LoVo (cell line): ENCODE measurements at regions not wholly inside any gene's neighbourhood (a gene's known extent, or its start where the extent isn't known, plus 50 kb on each side); places are given as distances from the start of the nearest gene placed in this dataset.
A peak's percentile ranks its signal among the peaks of the same experiment; 100 is the strongest.
"Not testable (repeated sequence)": the region's sequence is repeated elsewhere in the genome, so short reads cannot be mapped to it uniquely, and the experiment has no call there.

Experiments used
- DNase-seq: peaks from one replicate; pipeline ENCODE4 v3.0.0-alpha.2; 2016; ENCODE audit warnings: low spot score

GRCh38 chr13:107819071-107819470 lies 396.3 kb downstream of the LIG4 start:
- no peak for DNase-seq

GRCh38 chr13:107817647-107818287 lies 397.6 kb downstream of the LIG4 start:
- no peak for DNase-seq

DNA sequence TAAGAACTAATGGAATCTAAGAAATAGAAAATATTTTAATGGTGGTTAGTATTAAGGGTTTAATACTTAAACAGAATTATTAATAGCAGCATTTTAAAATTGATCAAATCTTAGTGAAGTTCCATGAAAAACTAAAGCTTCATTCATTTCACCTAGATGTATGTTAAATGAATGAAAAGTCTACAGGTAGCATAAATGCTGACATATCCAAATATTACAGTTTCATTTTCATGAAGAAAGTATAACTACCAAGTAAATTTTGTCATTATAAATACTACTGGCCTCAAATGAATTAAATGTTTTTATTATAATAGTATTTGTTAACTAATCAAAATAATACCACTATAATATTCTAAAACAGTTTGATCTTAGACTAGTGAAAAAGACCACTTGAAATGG lies 403.3 kb downstream of the LIG4 start:
- no peak for DNase-seq

- no peak for DNase-seq
Measured at GRCh38 chr13:107811233-107812013, 403.9 kb downstream of the LIG4 start.

- no peak for DNase-seq
Measured at GRCh38 chr13:107809125-107809524, 406.2 kb downstream of the LIG4 start.

DNA sequence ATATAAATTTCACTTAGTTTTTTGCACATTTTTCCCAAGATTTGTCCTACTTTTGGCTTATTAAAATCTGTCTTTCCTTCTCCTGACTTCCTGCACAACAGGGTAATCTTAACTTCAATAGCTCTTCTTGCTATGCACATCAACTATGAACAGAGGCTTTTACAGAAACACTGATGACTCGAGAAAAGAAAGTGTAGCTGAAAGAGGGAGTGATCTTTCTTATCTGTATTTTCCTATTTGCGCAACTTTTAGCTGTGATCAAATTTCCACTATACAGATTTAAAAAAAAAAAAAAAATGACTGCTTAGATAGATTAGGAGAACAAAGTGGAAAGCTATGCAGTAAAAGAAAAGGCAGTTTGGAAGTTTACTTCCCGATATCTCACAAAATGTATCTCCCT lies 406.9 kb downstream of the LIG4 start:
- DNase-seq = no peak

DNA sequence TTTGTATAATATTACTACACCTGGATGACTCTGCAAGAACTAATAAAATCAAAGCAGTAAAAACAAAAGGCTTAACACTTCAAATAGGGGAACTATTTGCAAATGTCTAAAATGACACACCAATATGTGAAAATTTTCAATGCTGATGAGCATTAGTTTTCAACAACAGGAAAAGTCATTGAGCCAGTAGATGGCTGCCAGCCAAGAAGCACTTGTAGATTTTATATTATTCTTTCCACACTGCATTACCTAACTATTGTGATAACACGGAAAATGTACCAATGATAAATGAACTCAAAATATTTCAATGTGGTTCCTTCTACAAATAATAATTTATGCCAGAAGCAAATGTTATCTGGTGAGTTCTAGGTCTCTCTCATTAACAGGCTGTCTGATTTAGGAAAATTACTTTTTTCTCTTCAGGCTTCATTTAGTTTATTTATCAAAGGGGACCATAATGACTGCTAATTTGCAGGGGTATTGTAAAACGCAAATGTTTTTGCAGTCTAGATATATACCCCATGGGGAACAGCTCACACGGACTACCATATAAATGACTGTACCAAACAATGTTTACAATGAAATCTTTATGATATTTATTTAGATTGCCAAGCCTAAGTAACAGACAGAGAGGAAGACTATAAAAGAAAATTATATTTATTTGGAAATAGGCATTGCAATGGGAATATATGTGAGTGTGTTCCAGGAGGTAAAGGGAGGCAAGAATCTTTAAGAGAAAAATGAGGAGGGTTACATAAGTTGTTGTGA lies 407.8 kb downstream of the LIG4 start:
- no peak for DNase-seq

- no peak for DNase-seq
Measured at GRCh38 chr13:107806726-107807125, 408.6 kb downstream of the LIG4 start.

GRCh38 chr13:107803822-107804495 lies 411.4 kb downstream of the LIG4 start:
- DNase-seq = no peak

GRCh38 chr13:107801621-107802020 lies 413.7 kb downstream of the LIG4 start:
- no peak for DNase-seq

GRCh38 chr13:107799001-107799400 lies 416.3 kb downstream of the LIG4 start:
- DNase-seq = peak; percentile 19

- DNase-seq = no peak
Measured at GRCh38 chr13:107790397-107790796, 424.9 kb downstream of the LIG4 start.

- DNase-seq = no peak
Measured at GRCh38 chr13:107788464-107789165, 426.7 kb downstream of the LIG4 start.

GRCh38 chr13:107782646-107783045 lies 432.7 kb downstream of the LIG4 start:
- DNase-seq = not testable (repeated sequence)

DNA sequence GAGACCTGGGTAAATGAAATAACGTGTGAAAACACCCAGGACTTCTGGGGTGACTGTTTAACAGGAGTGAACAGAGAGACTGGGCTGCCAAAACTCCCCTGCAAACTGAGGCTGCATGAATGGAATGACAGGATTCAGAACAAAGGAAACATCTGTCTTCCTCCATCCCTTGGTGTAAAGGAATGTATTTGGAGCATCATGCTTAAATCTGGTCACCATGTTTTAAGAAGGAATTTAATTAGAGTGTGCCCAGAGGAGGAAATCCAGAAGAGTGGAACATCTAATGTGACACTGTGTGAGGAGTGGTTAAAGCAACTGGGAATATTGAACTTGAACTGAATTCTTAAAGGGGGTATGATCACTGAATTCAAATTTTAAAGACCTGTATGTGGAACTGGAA lies 437.2 kb downstream of the LIG4 start:
- DNase-seq = no peak

GRCh38 chr13:107770541-107770940 lies 444.8 kb downstream of the LIG4 start:
- no peak for DNase-seq

- DNase-seq = no peak
Measured at GRCh38 chr13:107767119-107767518, 448.2 kb downstream of the LIG4 start.

GRCh38 chr13:107765724-107766401 lies 449.5 kb downstream of the LIG4 start:
- no peak for DNase-seq

DNA sequence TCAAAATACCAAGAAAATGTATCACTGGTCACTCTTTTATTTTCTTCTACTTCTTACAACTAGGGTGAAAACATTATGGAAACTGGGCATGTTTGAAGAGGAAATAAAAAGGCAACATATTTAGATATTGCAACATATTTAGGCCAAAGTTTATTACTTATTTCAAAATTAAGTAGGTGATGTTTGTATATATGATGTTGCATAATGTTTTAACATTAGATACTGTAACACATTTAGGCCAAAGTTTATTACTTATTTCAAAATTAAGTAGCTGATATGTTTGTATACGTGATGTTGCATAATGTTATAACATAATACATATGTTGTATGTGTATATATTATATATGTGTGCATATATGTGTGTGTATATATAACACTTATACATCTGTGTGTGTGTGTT lies 451.3 kb downstream of the LIG4 start:
- no peak for DNase-seq

- DNase-seq = no peak
Measured at GRCh38 chr13:107753748-107754147, 461.6 kb downstream of the LIG4 start.

- DNase-seq = no peak
Measured at GRCh38 chr13:107753291-107753690, 462.0 kb downstream of the LIG4 start.
